ENCODE measurements at regions not wholly inside any gene's neighbourhood (a gene's known extent, or its start where the extent isn't known, plus 50 kb on each side); places are given as distances from the start of the nearest gene placed in this dataset.

- Histone ChIP-seq H4K91ac (ENCODE audit: insufficient read length, low read depth, low read length) (no peak overlapping the region), H4K8ac (replicated peaks; ENCODE audit: insufficient read length, low read depth, low read length) (no peak overlapping the region), H3K4me2 (ENCODE audit: insufficient read depth, insufficient read length, low read length) (no peak overlapping the region), H3K23me2 (ENCODE audit: insufficient read length, low read depth, low read length, poor library complexity, severe bottlenecking) (no peaks in the 10 kb centered on the region), H3K27me3 (ENCODE audit: insufficient read depth, low read length) (no peaks in the 10 kb centered on the region), H2BK15ac (ENCODE audit: low read depth, low read length) (no peak overlapping the region), H3K14ac (ENCODE audit: insufficient read depth, low read length) (no peak overlapping the region), H3K79me1 (ENCODE audit: insufficient read depth, low read depth, low read length, poor library complexity, severe bottlenecking) (no peaks in the 10 kb centered on the region), H2AK5ac (ENCODE audit: insufficient read length, low read length) (no peak overlapping the region), H3K79me2 (ENCODE audit: insufficient read depth, low read length) (no peaks in the 10 kb centered on the region), H2BK5ac (ENCODE audit: insufficient read length, low read length) (no peak overlapping the region), H3T11ph (ENCODE audit: low read length) (no peak overlapping the region), H3K4me1 (ENCODE audit: insufficient read depth, low read length) (no peaks in the 10 kb centered on the region), H3K56ac (ENCODE audit: insufficient read length, low read depth, low read length) (no peak overlapping the region), H2AFZ (ENCODE audit: low read length) (no peak overlapping the region), H3K27ac (ENCODE audit: insufficient read length, low read depth, low read length) (no peak overlapping the region), H3K4ac (ENCODE audit: low read depth, low read length) (no peak overlapping the region), H2BK120ac (ENCODE audit: low read depth, low read length, poor library complexity, severe bottlenecking) (no peak overlapping the region), H3K23ac (ENCODE audit: insufficient read length, low read depth, low read length) (no peak overlapping the region), H4K5ac (ENCODE audit: insufficient read length, low read depth, low read length) (no peak overlapping the region), H3K9ac (ENCODE audit: extremely low read depth, insufficient read length, low read length) (no peak overlapping the region), H3K9me3 (ENCODE audit: control insufficient read depth, low read depth, low read length) (no peaks in the 10 kb centered on the region), H2BK20ac (ENCODE audit: low read depth, low read length, poor library complexity, severe bottlenecking) (no peak overlapping the region), H4K20me1 (ENCODE audit: control insufficient read depth, insufficient read depth, insufficient read length) (no peaks in the 10 kb centered on the region), H2BK12ac (ENCODE audit: insufficient read length, low read depth, low read length) (no peak overlapping the region), H3K18ac (ENCODE audit: insufficient read length, low read depth, low read length) (no peak overlapping the region)
- H3K4me1 Mint-ChIP-seq, result peaks cover 0 to 6% of the 10 kb centered on the region in 2 experiments; a peak in 3 of 4 replicates
- H3K27me3 Mint-ChIP-seq (ENCODE audit: low read depth), result no peaks in the 10 kb centered on the region; the same call in 1 of the 2 replicates
- no peak for DNase-seq
- no CpG with 5 or more reads among the region's 6 CpGs for WGBS (ENCODE audit: extremely low coverage, insufficient read length, low lambda C conversion rate)
- peaks cover 6 to 7% of the 10 kb centered on the region in 2 experiments; a peak in 4 of 5 replicates for H3K9me3 Mint-ChIP-seq
- H3K4me3 Mint-ChIP-seq, result no peak overlapping the region
- H3K36me3 Mint-ChIP-seq (ENCODE audit: insufficient read depth in 1 of 3, low read depth in 3 of 3), result peaks cover 4 to 12% (median 6%) of the 10 kb centered on the region in 3 experiments; a peak in 6 of 7 replicates
- TF ChIP-seq, protein P1, sequence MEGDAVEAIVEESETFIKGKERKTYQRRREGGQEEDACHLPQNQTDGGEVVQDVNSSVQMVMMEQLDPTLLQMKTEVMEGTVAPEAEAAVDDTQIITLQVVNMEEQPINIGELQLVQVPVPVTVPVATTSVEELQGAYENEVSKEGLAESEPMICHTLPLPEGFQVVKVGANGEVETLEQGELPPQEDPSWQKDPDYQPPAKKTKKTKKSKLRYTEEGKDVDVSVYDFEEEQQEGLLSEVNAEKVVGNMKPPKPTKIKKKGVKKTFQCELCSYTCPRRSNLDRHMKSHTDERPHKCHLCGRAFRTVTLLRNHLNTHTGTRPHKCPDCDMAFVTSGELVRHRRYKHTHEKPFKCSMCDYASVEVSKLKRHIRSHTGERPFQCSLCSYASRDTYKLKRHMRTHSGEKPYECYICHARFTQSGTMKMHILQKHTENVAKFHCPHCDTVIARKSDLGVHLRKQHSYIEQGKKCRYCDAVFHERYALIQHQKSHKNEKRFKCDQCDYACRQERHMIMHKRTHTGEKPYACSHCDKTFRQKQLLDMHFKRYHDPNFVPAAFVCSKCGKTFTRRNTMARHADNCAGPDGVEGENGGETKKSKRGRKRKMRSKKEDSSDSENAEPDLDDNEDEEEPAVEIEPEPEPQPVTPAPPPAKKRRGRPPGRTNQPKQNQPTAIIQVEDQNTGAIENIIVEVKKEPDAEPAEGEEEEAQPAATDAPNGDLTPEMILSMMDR (conservative IDR thresholded peaks at IDR 0.05), result no peak
- H3K27ac Mint-ChIP-seq, result no peak overlapping the region
These were observed 281.0 kb downstream of the RASEF start for GRCh38 chr9:82781921-82782392.
